GM10266 (cell line): ENCODE measurements at regions not wholly inside any gene's neighbourhood (a gene's known extent, or its start where the extent isn't known, plus 50 kb on each side); places are given as distances from the start of the nearest gene placed in this dataset.

Source experiments
- DNase-seq: peaks from one replicate; pipeline ENCODE4 v3.0.0; 2012; ENCODE audit errors: extremely low spot score
- TF ChIP-seq, protein P1 (sequence below): IDR thresholded peaks from 2 replicates; pipeline ENCODE4 v1.5.1; 2012; ENCODE audit warnings: mild to moderate bottlenecking, low read depth; ENCODE audit not compliant: control insufficient read depth, insufficient read depth; ENCODE audit errors: missing control alignments

DNA sequence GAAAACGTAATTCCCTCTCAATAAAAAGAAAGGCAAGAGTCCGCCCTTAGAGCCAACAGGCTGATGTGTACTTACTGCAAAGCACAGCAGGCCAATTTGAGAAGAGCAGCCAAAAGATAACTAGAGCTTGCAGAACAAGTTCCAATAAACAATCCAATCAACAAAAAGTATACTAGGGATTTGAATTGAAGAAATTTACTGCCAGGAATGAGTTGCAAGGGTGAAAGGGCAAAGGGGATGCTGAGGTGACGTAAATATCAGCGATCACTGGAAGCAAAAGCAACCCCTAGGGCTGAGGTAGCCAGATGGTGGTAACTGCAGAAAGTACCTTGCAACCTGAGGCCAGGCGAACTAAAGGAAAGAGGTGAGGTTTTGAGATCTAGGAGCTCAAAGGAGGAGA lies 152.1 kb upstream of the TENM3 start:
- TF ChIP-seq, protein P1, sequence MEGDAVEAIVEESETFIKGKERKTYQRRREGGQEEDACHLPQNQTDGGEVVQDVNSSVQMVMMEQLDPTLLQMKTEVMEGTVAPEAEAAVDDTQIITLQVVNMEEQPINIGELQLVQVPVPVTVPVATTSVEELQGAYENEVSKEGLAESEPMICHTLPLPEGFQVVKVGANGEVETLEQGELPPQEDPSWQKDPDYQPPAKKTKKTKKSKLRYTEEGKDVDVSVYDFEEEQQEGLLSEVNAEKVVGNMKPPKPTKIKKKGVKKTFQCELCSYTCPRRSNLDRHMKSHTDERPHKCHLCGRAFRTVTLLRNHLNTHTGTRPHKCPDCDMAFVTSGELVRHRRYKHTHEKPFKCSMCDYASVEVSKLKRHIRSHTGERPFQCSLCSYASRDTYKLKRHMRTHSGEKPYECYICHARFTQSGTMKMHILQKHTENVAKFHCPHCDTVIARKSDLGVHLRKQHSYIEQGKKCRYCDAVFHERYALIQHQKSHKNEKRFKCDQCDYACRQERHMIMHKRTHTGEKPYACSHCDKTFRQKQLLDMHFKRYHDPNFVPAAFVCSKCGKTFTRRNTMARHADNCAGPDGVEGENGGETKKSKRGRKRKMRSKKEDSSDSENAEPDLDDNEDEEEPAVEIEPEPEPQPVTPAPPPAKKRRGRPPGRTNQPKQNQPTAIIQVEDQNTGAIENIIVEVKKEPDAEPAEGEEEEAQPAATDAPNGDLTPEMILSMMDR, result no peak
- no peak for DNase-seq

DNA sequence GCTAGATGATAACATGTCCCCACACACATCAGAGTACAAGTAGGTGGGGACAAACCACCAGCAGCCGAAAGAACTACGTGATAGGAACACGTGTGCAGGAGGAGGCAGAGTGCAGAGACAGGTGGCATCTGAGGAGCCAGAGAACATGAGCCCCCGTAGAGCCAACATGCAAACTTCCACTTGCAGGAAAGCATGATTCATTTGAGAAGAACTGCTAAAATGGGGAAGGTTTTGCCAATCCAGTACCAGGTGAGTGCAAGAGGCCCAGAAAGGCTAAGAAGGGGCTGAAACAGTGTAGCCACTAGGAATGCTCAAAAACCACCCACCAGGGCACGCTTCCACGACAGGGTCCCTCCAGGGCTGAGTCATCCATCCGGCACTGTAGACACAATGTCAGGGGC lies 149.8 kb upstream of the TENM3 start:
- no peak for DNase-seq

DNA sequence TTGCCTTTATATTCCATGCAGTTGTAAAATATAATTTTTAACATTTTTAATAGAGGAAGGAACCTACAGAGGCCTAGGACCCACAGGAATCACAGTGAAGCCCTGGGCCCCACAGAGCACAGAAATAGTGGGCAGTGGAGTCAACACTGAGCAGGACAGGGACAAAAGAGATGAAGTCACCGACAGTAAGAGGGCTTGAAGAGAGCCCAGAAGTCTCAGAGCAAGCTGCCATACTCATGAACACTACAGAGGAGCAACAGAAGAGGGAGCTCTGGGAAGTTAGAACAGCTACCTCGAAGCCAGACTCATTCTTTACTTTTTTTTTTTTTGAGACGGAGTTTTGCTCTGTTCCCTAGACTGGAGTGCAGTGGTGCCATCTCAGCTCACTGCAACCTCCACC lies 149.3 kb upstream of the TENM3 start:
- no peak for DNase-seq
- TF ChIP-seq, protein P1, result no peak

More for the DNA sequence above, 149.8 kb upstream of the TENM3 start:
- TF ChIP-seq, protein P1, result no peak

DNA sequence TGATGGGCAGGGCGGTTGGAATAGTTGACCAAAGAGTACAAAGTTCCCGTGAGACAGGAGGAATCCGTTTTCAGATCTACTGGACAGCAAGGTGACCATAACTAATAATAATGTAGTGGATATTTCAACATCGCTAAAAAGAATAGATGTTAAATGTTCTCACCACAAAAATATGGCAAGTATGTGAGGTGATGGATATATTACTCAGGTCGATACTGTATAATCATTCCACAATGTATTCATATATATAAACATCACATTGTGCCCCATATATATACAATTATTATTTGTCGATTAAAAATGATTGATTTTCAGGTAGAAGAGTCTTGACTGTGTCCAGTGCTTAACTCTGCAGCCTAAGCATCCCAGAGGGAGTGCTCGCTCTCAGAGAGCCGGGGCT lies 141.6 kb upstream of the TENM3 start:
- no peak for DNase-seq
- TF ChIP-seq, protein P1, result no peak

DNA sequence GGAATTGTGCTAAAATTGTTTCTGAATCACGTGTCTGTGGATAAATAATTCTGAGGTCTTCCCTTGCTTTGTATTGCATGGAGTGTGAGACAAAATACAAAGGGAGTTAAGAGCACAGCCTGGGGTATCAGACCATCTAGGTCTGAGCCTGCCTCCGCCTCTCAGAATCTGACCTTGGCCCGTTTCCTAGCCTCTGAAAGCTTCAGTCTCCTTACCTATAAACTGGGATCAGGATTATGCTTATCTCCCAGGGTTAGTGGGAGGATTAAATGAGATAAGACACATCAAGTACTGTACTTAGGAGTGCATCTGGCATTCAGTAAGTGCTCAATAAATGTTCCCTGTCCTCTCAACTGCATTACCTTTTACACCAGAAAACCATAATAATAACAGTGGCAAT lies 140.6 kb upstream of the TENM3 start:
- TF ChIP-seq, protein P1, result no peak

DNA sequence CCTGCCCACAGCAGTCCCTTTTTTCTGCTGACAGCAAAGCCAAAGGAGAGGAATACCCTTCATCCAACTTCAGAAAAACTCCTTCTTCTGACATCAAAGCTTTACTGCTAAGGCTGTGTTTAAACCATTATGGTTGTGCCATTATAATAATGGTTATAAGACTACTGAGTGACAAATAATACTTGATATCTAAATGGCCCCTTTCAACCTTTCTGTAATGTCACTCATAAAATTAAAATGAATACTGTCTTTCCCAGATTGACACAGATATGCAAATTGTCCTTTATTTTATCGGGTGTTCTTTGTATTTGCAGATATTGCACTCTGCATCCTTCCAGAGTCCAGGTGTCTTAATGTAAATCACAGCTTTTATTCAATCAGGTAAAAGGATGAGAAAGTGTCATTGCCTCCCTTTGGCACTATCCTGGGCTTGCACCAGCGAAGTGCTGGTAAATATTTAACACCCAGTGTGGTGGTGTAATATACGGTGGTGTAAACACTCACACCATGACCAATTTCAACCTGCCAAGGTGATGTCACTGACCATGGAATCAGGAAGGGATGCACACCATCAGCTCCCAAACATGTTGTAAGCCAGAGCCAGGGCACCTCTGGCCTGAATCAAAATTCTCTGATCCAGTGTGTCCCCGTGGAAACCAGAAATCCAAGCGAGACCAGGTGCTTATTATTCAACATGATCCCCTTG lies 139.4 kb upstream of the TENM3 start:
- TF ChIP-seq, protein P1, result no peak
- DNase-seq, result no peak

More for the DNA sequence above, 140.6 kb upstream of the TENM3 start:
- no peak for DNase-seq

DNA sequence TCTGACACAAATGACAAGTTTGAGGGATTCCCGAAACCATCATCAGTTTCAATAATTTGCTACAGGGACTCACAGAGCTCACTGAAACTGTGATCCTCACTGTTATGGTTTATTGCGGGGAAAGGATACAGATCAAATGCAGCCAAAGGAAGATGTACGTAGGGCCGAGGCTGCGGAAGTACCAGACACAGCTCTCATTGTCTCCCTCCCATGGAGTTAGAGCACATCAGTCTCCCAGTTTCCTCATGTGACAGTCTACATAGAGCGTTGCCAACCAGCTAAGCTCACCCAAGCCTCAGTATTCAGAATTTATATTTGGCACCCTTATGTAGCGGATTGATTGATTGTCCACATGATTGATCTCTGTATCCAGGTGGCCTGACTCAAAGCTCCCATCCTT lies 137.8 kb upstream of the TENM3 start:
- TF ChIP-seq, protein P1, result no peak
- DNase-seq, result no peak
